RCC 7860 (cell line): ENCODE measurements at regions not wholly inside any gene's neighbourhood (a gene's known extent, or its start where the extent isn't known, plus 50 kb on each side); places are given as distances from the start of the nearest gene placed in this dataset.
"Not testable (repeated sequence)": the region's sequence is repeated elsewhere in the genome, so short reads cannot be mapped to it uniquely, and the experiment has no call there.

Experiments used
- DNase-seq: peaks from one replicate; pipeline ENCODE4 v3.0.0-alpha.2; 2015; ENCODE audit warnings: low spot score
- FAIRE-seq: peaks from 2 replicates; lab custom pipeline; 2012; peaks lifted over from hg19 to GRCh38; lab: Jason Lieb, UNC

GRCh38 chr16:8130197-8130596 lies 460.1 kb downstream of the TMEM114 start:
- no peak for FAIRE-seq
- no peak for DNase-seq

- no peak for FAIRE-seq
- DNase-seq = no peak
These were observed 463.2 kb downstream of the TMEM114 start for GRCh38 chr16:8127070-8127469.

GRCh38 chr16:8126313-8126712 lies 464.0 kb downstream of the TMEM114 start:
- FAIRE-seq (no peak), DNase-seq (no peak)

GRCh38 chr16:8120001-8120400 lies 470.3 kb downstream of the TMEM114 start:
- no peak for FAIRE-seq
- DNase-seq = no peak

- DNase-seq (no peak), FAIRE-seq (no peak)
These were observed 474.5 kb downstream of the TMEM114 start for GRCh38 chr16:8115814-8116213.

- FAIRE-seq, DNase-seq: not testable (repeated sequence)
These were observed 475.4 kb downstream of the TMEM114 start for GRCh38 chr16:8114941-8115340.

GRCh38 chr16:8113843-8114242 lies 476.5 kb downstream of the TMEM114 start:
- DNase-seq (no peak), FAIRE-seq (no peak)

- FAIRE-seq (no peak), DNase-seq (no peak)
These were observed 479.5 kb downstream of the TMEM114 start for GRCh38 chr16:8110572-8111514.

- DNase-seq = no peak
- no peak for FAIRE-seq
These were observed 480.6 kb downstream of the TMEM114 start for GRCh38 chr16:8109510-8110369.

GRCh38 chr16:8108991-8109509 lies 481.3 kb downstream of the TMEM114 start:
- FAIRE-seq (no peak), DNase-seq (no peak)

- no peak for DNase-seq
- FAIRE-seq = no peak
These were observed 483.0 kb downstream of the TMEM114 start for GRCh38 chr16:8107296-8107695.

- no peak for FAIRE-seq
These were observed 486.5 kb downstream of the TMEM114 start for GRCh38 chr16:8103649-8104289.

GRCh38 chr16:8099586-8099985 lies 490.7 kb downstream of the TMEM114 start:
- no peak for FAIRE-seq
- DNase-seq = no peak

More at GRCh38 chr16:8103649-8104289, 486.5 kb downstream of the TMEM114 start:
- DNase-seq = no peak

- DNase-seq = no peak
- FAIRE-seq = no peak
These were observed 491.3 kb downstream of the TMEM114 start for GRCh38 chr16:8098947-8099512.

- FAIRE-seq (no peak), DNase-seq (no peak)
These were observed 494.1 kb downstream of the TMEM114 start for GRCh38 chr16:8096211-8096610.

- no peak for FAIRE-seq
- no peak for DNase-seq
These were observed 495.6 kb downstream of the TMEM114 start for GRCh38 chr16:8094696-8095095.

- no peak for FAIRE-seq
- no peak for DNase-seq
These were observed 501.4 kb downstream of the TMEM114 start for GRCh38 chr16:8088820-8089338.

- DNase-seq (no peak), FAIRE-seq (no peak)
These were observed 502.6 kb downstream of the TMEM114 start for GRCh38 chr16:8087597-8088289.

GRCh38 chr16:8087146-8087545 lies 503.2 kb downstream of the TMEM114 start:
- no peak for FAIRE-seq

GRCh38 chr16:8084882-8085281 lies 505.4 kb downstream of the TMEM114 start:
- no peak for DNase-seq
- FAIRE-seq = no peak

More at GRCh38 chr16:8087146-8087545, 503.2 kb downstream of the TMEM114 start:
- DNase-seq = no peak
